Liver (tissue), 3 donors: ENCODE measurements at regions not wholly inside any gene's neighbourhood (a gene's known extent, or its start where the extent isn't known, plus 50 kb on each side); places are given as distances from the start of the nearest gene placed in this dataset.
"Not testable (repeated sequence)": the region's sequence is repeated elsewhere in the genome, so short reads cannot be mapped to it uniquely, and the experiment has no call there.

Experiments used
- EGR1 ChIP-seq, 2 donors: IDR thresholded peaks; 2 replicates each; pipeline ENCODE4 v1.6.1; 2016 to 2018; ENCODE audit warnings: antibody characterized with exemption in 2 of 2, low read depth in 2 of 2
- FOXA1 ChIP-seq: IDR thresholded peaks from 2 replicates; pipeline ENCODE4 v1.6.1; 2016; ENCODE audit warnings: antibody characterized with exemption
- MAX ChIP-seq: IDR thresholded peaks from 2 replicates; pipeline ENCODE4 v1.6.1; 2016; ENCODE audit warnings: antibody characterized with exemption
- RAD21 ChIP-seq, 2 donors: IDR thresholded peaks; 2 replicates each; pipeline ENCODE4 v1.6.1; 2016; ENCODE audit warnings: antibody characterized with exemption in 2 of 2, mild to moderate bottlenecking in 2 of 2
- TF ChIP-seq, protein P1 (sequence below): fragments of 150-350 bp; IDR thresholded peaks from 2 replicates; pipeline ENCODE4 v1.5.1; 2017; ENCODE audit warnings: improper control_type of control experiment, low read depth, low read length; ENCODE audit not compliant: missing input control
- TF ChIP-seq, protein P2 (sequence below): IDR thresholded peaks from 2 replicates; pipeline ENCODE4 v1.6.1; 2016; ENCODE audit warnings: antibody characterized with exemption
- donor health status: healthy.
- donor health status: healthy.

DNA sequence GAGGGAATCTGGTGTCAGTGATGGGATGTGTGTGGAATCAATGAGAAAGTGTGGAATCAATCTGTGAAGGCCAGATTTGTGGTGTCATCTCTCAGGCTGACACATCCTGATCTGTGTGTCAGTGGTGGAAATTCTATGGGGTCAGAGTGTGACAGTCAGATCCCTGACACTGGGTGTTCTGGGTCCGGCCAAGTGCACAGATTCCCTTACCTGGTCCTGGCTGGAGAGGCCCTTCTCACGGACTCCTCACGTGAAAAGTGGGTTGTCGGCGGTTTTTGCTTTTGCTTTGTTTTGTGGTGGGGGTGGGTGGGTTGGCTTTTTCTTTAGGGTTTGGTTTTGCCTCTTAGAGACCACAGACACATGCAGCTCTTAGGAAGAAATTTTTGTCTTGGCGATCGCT is 618.0 kb downstream of the KCNJ18 start:
- TF ChIP-seq, protein P1, sequence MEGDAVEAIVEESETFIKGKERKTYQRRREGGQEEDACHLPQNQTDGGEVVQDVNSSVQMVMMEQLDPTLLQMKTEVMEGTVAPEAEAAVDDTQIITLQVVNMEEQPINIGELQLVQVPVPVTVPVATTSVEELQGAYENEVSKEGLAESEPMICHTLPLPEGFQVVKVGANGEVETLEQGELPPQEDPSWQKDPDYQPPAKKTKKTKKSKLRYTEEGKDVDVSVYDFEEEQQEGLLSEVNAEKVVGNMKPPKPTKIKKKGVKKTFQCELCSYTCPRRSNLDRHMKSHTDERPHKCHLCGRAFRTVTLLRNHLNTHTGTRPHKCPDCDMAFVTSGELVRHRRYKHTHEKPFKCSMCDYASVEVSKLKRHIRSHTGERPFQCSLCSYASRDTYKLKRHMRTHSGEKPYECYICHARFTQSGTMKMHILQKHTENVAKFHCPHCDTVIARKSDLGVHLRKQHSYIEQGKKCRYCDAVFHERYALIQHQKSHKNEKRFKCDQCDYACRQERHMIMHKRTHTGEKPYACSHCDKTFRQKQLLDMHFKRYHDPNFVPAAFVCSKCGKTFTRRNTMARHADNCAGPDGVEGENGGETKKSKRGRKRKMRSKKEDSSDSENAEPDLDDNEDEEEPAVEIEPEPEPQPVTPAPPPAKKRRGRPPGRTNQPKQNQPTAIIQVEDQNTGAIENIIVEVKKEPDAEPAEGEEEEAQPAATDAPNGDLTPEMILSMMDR, result not testable (repeated sequence)
- not testable (repeated sequence) for TF ChIP-seq MAX; FOXA1; EGR1 (IDR thresholded peaks at IDR 0.05; ENCODE audit: low read depth in 2 of 2); RAD21 (IDR thresholded peaks at IDR 0.05)
- TF ChIP-seq, protein P2, sequence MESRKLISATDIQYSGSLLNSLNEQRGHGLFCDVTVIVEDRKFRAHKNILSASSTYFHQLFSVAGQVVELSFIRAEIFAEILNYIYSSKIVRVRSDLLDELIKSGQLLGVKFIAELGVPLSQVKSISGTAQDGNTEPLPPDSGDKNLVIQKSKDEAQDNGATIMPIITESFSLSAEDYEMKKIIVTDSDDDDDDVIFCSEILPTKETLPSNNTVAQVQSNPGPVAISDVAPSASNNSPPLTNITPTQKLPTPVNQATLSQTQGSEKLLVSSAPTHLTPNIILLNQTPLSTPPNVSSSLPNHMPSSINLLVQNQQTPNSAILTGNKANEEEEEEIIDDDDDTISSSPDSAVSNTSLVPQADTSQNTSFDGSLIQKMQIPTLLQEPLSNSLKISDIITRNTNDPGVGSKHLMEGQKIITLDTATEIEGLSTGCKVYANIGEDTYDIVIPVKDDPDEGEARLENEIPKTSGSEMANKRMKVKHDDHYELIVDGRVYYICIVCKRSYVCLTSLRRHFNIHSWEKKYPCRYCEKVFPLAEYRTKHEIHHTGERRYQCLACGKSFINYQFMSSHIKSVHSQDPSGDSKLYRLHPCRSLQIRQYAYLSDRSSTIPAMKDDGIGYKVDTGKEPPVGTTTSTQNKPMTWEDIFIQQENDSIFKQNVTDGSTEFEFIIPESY, result not testable (repeated sequence)
